NCI-H2227 (cell line): ENCODE measurements at regions not wholly inside any gene's neighbourhood (a gene's known extent, or its start where the extent isn't known, plus 50 kb on each side); places are given as distances from the start of the nearest gene placed in this dataset.

Experiments
- DNase-seq: peaks from one replicate; lab custom pipeline; 2025; ENCODE audit not compliant: unreplicated experiment; lab: John Stamatoyannopoulos, UW

DNA sequence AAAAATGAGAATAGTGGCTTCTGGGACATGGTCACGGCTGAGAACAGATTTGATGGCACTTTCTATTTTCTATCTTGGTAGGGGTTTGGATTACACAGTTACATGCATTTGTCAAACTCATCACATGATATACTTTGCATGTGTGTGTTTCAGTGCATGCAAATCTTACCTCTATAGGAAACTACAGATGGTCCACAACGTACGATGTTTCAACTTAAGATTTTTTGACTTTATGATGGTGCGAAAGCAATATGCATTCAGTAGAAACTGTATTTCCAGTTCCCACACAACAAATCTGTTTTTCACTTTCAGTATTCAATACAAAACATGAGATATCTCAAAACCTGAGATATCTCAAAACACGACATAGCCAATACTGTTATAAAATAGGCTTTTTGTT, 231.8 kb upstream of the SPTLC3 start:
- no peak for DNase-seq

DNA sequence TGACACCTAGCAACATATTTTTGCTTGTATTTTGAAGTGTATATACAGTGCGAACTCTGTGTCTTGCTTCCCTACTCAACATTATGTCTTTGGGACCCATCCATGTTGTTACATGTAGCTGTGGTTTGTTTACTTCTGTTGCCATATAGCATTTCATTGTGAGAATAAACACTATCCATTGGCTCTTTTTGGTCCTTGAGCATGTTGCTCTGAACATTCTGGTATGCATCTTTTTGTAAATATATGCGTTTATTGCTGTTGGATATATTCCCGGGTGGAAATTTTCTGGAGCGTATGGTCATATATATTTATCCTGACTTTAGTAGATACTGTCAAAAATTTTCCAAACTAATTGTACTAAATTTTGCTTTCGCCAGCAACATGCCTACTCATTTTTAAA, 222.5 kb upstream of the SPTLC3 start:
- no peak for DNase-seq

GRCh38 chr20:12788632-12789299, 220.0 kb upstream of the SPTLC3 start:
- DNase-seq, result no peak

DNA sequence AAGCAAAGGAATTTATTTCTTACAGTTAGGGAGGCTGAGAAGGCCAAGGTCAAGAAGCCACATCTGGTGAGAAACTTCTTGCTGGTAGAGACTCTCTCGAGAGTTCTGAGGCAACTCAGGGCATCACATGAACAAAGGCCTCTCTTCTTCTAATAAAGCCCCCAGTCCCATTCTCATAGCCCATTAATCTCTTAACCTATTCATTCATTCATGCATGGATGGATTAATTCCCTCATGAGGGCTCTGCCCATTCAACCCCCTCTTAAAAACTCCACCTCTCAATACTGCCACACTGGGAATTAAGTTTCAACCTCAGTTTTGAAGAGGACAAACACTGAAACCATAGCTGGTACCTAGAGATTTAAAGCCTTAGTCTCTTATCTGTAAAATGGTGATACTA, 217.9 kb upstream of the SPTLC3 start:
- no peak for DNase-seq

- no peak for DNase-seq
Observed at GRCh38 chr20:12798286-12798685, 210.5 kb upstream of the SPTLC3 start.

DNA sequence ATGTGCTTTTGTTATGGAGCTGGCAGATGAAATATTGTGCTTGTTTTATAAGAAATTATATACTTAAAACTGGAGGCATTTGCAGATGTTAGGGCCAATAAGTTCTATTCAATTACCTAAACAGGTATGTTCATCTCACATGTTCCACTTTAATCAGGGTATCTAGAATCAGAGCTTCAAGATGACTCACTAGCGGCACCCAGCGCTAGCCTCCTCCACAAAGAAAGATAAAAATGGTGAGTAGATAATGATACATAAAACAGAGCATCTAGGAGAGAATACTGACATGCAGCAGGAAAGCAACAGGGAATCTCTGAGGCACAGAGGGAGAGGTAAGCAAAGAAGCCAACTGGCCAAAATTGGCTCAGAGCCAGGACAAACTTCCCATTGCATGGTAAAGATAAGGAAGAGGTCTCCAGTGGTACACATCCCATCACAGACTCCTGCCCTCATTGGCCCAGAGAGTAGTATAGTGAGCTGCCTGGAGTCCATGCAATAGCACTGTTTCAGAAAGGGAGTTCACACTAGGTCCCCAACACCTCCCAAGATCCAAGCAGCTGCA, 200.7 kb upstream of the SPTLC3 start:
- DNase-seq, result no peak

DNA sequence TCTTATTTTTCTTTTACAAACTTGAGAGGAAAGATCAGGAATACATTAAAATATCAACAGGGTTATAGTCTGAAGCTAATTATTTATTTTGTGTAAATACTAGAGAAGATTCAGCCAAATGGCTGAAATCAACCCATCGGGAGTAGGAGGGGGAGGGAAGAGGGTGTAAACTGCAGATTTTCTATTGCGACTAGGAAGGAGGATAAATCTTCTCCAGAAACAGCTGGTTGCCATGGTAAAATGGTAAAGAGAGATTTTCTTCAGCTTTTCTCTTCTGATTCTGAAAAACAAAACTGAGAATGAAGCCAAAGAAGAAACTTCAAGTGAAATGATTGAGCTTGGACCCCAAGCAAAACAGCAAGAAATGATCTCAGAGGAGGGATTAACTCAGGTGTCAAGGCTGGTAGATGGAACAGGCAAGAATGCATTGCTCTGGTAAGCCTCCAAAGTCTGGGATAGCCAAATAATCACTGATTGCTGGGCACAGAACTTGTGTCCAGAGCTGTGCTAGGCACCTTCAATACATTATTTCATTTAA, 193.5 kb upstream of the SPTLC3 start:
- DNase-seq, result no peak

GRCh38 chr20:12815778-12816408, 192.9 kb upstream of the SPTLC3 start:
- no peak for DNase-seq

GRCh38 chr20:12821249-12821648, 187.5 kb upstream of the SPTLC3 start:
- DNase-seq, result no peak

DNA sequence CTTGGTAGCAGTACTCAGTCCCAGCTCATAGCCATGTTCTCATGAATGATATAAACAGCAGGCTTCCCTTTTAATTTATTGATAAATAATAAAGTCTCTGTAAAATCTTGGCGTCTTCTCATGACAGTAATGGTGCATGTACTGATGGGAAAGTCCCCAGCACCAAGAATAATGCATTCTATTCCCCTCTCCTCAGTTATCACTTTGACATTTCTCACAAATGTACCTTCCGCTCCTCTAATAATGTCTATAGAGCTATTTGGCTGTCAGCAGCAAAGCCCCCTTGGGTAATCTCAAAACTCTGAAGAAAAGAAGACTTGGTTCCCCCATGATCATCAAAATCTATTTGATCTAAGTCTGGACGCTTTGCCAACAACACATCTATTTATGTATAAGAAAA, 185.0 kb upstream of the SPTLC3 start:
- no peak for DNase-seq

- no peak for DNase-seq
Observed at GRCh38 chr20:12824328-12825225, 184.2 kb upstream of the SPTLC3 start.

- no peak for DNase-seq
Observed at GRCh38 chr20:12825226-12825595, 183.6 kb upstream of the SPTLC3 start.

DNA sequence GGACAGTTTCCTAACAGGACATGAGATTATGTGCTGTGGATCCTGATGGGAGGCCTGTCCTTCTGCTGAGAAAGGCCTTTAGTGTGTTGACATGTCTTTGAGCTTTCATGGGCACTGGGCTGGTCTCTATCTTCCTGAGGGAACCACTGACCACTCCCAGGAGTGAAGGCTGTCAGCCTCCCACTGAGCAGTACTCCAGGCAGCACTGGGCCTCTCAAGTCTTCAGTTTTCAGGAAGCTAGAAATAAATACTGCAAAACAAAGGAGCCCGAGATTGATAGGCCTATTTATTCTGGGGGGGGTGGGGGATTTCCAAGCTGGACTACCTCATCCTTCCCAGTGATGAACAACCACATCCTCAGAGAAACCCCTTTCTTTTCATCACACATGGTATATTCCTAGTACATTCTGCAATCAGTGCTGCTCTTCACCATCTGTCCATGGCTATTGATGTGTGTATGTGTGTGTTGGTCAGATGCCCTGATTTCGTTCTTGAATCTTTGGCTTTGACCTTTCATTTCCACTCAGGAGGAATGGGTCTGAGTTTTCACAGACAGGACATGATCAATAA, 180.9 kb upstream of the SPTLC3 start:
- peak; percentile 52 for DNase-seq

DNA sequence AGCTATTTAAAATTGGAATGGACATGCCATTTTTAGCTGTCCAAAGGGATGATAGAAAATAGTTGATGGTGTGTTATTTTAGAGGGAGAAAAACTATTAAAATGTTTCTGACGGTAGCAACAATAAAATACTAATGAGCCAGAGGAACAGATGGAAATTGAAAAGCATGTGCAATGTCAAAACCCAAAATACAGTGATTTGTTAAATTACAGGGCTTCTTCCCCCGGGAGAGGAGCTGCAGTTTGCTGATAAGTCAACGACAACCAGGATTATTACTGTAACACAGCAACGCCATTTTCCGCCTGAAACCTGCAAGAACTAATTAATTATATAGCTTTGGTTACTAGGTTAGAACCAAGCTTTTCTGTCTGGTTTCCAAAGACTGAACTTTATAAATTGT, 179.6 kb upstream of the SPTLC3 start:
- DNase-seq, result peak; percentile 54

- DNase-seq, result no peak
Observed at GRCh38 chr20:12833861-12834260, 174.9 kb upstream of the SPTLC3 start.

DNA sequence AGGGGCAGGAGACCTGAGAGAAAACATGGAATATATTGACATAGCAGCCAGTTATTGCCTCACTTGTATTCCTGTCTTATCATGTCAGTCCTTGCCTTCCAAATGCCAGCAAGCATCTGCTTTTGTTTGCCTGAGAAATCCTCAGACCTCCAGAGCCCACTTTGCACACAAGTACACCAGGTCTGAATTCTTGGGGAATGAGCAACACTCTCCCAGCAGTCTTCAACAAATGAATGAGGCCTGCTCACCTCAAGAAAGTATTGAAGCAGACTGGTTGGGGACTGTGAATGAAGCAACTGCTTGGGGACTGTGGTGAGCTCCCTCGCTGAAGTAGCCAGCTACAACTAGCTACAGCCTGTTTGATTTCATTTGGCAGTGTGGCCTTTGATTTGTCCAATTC, 172.8 kb upstream of the SPTLC3 start:
- DNase-seq, result no peak

- DNase-seq, result no peak
Observed at GRCh38 chr20:12837646-12838045, 171.1 kb upstream of the SPTLC3 start.

- no peak for DNase-seq
Observed at GRCh38 chr20:12838261-12838866, 170.4 kb upstream of the SPTLC3 start.

DNA sequence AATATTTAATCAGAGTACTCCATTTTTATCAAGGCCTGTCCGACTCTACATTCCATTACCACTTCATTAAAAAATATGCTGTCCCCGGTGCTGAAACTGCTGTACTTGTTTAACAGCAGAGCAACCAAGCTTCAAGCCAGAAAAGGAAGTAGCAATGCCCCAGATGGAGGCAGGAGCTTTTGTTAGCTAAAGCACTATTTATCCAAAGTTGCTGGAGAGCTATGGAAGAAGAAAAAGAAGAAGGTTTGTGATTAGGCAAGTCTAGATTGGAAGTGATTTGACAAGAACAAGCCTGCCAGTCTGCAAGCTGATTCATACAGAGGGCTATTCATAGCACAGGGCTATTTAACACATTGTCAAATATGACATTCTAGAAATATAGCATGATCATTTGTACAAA, 160.9 kb upstream of the SPTLC3 start:
- no peak for DNase-seq

- DNase-seq, result no peak
Observed at GRCh38 chr20:12849225-12849910, 159.4 kb upstream of the SPTLC3 start.
